Stimulated activated CD4-positive, alpha-beta T cell treated with anti-CD3 and anti-CD28 coated beads, Interleukin-12 subunit alpha, Interleukin-12 subunit beta, amount 100 ng/mL, for 4 hours (primary cell): ENCODE measurements at regions not wholly inside any gene's neighbourhood (a gene's known extent, or its start where the extent isn't known, plus 50 kb on each side); places are given as distances from the start of the nearest gene placed in this dataset.
"Not testable (repeated sequence)": the region's sequence is repeated elsewhere in the genome, so short reads cannot be mapped to it uniquely, and the experiment has no call there.

ENCODE experiments used
- DNase-seq: peaks from one replicate; pipeline ENCODE4 v3.0.0-alpha.2; 2020

GRCh38 chr6:4224067-4224978 is 88.9 kb upstream of the ECI2 start:
- DNase-seq = no peak

DNA sequence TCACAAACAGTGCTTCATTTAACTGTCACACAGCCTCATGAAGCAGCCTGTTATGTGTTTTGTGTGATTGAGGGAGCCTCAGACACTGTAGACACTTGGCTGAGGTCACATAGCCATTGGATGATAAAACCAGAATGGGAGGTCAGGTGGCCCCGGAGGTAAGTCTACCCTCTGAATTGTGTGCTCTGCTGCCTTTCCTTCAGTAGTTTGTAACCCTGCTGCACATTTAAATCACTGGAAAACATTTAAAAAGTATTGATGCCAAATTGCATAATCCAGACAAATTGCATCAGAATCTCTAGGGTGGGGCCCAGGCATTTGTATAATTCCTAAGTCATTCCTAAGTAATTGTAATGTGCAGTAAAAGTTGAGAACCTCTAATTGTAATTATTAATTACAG is 85.2 kb upstream of the ECI2 start:
- DNase-seq = no peak

DNA sequence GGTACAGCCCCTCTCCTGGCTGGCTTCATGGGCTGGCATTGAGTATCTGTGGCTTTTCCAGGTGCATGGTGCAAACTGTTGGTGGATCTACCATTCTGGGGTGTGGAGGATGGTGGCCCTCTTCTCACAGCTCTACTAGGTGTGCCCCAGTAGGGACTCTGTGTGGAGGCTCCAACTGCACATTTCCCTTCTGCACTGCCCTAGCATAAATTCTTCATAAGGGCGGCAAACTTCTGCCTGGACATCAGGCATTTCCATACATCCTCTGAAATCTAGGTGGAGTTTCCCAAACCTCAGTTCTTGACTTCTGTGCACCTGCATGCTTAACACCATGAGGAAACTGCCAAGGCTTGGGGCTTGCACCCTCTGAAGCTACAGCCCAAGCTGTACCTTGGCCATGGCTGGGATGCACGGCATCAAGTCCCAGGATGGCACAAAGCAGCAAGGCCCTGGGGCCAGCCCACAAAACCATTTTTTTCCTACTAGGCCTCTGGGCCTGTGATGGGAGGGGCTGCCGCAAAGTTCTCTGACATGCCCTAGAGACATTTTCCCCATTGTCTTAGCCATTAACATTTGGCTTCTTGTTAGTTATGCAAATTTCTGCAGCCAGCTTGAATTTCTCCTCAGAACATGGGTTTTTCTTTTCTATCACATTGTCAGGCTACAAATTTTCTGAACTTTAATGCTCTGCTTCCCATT is 83.4 kb upstream of the ECI2 start:
- DNase-seq = not testable (repeated sequence)

DNA sequence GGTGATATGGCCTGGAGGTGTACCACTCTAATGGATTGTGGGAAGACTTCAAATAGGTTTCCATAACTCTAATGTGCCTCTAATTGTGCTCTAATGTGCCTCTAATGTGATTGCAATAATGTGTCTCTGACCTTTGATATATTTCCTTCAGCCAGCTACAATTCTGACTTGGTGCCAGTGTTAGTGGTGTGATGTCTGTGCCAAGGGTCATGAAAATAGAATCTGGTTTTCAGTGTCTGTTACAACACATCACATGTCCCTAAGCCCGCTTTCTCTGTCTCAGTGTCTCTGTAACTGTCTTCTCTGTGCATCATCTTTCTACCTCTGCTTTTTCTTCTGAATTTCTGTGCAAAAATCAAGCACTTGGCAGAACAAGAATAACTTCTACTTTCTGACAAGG is 77.2 kb upstream of the ECI2 start:
- no peak for DNase-seq

- DNase-seq = peak; percentile 57
Measured at GRCh38 chr6:4210629-4211419, 75.4 kb upstream of the ECI2 start.

- DNase-seq = no peak
Measured at GRCh38 chr6:4209196-4209595, 73.8 kb upstream of the ECI2 start.

DNA sequence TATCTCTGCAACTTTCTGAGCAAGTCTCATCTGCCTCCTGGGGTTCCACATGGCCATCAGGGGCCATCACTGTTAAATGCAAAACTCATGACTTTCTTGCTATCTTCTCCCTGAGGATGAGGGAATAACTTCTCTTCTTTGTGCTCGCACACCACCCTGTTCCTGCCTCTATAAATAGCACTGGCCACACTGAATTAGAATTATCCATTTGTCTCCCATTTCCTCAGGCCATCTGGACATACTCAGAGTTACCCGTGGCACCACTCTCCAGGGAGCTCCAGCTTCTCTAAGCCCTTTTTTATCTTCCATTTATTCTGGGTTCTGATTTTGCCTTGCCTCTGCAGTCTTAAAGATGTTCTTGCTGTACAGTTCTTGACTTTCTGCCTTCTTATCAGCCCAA is 72.8 kb upstream of the ECI2 start:
- DNase-seq = no peak

- not testable (repeated sequence) for DNase-seq
Measured at GRCh38 chr6:4203642-4204417, 68.5 kb upstream of the ECI2 start.

DNA sequence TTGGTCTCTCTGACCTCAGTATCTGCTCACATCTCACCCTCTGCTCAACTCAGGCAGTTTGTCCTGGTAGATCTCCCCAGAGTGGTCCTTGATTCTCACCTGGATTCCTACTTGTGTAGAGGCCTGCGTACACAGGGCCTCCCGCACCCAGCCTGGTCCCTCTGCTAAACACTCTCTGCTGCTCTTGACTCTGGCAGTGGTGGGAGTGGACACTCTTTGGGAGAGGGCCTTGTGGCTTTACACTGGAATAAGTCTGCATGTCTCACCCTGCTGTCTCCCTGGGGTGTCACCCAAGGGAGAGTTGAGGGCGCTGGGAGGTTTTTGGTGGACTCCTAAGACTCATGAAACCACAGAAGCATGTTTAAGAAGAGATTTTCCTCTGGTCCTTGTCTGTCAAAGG is 57.3 kb upstream of the ECI2 start:
- DNase-seq = no peak

DNA sequence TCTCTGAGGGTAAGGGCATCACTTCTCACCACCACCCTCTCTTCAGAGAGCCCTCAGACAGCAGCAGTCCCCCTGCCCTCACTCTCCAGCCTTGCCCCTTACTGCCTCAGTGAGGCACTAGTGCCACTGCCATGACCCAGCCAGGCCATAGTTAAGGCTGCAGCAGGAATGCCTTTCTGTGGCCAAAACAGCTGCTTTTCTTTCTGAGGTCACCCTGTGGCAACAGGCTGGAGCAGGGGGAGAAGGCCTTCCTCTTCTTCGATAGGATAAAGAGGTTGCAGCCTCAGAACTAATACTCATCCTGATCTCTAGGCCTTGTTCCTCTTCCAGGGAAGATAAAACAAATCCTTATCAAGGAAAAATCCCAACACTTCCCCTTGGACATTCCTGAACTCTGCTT is 56.8 kb upstream of the ECI2 start:
- DNase-seq = no peak

DNA sequence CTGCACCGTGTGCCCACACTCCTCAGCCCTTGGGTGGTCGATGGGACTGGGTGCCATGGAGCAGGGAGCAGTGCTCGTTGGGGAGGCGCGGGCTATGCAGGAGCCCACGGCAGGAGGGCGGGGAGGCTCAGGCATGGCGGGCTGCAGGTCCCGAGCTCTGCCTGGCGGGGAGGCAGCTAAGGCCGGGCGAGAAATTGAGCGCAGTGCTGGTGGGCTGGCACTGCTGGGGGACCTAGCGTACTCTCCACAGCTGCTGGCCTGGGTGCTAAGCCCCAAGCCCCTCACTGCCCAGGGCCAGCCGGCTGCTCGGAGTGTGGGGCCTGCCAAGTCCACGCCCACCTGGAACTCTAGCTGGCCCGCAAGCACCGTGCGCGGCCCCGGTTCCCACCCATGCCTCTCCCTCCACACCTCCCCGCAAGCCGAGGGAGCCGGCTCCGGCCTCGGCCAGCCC is 55.9 kb upstream of the ECI2 start:
- DNase-seq = no peak

DNA sequence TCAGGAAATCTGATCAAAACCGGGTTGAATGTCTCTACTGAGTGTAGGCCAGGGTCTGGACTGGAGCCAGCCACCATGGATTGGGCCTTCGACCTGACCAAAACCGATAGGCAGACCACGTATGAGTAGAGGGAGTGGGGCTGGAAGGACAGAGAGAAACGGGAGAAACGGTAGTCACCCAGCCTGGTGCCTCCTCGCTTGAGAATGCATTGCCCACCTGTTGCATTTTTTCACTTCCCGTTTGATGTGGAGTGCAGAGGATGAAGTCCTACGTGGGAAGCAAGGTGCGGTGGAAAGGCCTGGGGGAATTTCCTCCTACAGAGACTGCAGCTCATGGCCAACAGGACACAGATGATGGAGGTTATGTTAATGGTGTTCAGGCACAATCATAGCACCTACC is 53.9 kb upstream of the ECI2 start:
- no peak for DNase-seq

- DNase-seq = no peak
Measured at GRCh38 chr6:4188801-4189200, 53.4 kb upstream of the ECI2 start.

DNA sequence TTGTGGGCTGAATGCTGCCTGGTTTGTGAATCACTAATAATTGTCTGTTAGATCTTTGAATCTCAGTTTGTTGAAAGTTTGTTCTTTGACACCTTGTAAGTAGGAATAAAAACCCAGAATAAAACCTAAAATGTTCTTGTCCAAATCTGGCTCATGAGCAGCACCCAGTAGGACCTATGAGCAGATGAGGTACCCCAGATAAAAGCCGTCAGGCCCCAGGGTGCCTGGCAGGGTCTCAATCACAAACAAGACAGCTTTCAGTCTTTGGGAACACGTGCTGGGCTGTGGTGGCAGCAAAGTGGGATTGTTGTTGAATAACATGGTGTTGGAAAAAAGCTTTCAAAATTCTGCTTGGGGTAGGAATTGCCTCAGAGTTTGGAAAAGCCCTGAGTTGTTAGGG is 52.1 kb upstream of the ECI2 start:
- DNase-seq = no peak

GRCh38 chr6:4186385-4186784 is 51.0 kb upstream of the ECI2 start:
- DNase-seq = no peak

- no peak for DNase-seq
Measured at GRCh38 chr6:4185846-4186245, 50.5 kb upstream of the ECI2 start.

DNA sequence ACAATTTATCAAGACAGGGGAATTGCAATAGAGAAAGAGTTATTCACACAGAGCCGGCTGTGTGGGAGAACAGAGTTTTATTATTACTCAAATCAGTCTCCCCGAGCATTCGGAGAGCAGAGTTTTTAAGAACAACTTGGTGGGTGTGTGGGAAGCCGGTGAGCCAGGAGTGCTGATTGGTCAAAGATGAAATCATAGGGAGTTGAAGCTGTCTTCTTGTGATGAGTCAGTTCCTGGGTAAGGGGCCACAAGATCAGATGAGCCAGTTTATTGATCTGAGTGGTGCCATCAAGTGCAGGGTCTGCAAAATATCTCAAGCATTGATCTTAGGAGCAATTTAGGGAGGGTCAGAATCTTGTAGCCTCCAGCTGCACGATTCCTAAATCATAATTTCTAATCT is 50.0 kb upstream of the ECI2 start:
- DNase-seq = peak; percentile 4
